ENCODE measurements at regions not wholly inside any gene's neighbourhood (a gene's known extent, or its start where the extent isn't known, plus 50 kb on each side); places are given as distances from the start of the nearest gene placed in this dataset.

DNA sequence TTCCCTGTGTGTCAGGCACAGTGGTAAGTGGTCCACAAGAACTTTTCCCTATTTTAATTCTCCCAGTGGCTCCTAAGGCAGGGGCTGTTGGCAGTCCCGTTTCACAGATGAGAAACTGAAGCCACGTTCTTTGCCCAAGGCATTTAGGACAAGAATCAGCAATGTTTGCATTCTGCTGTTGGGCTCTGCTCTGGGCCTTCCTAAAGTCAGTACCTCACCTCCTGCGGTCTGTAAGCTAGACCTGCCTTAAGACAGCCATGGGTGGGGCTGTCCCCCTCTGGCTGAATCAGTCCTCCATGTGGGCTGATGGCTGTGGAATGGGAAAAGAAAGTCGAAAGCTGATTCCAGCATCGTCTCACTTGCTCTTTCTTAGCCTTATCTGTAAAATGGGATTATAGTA is 304.8 kb downstream of the MAF start:
- no peak for DNase-seq

DNA sequence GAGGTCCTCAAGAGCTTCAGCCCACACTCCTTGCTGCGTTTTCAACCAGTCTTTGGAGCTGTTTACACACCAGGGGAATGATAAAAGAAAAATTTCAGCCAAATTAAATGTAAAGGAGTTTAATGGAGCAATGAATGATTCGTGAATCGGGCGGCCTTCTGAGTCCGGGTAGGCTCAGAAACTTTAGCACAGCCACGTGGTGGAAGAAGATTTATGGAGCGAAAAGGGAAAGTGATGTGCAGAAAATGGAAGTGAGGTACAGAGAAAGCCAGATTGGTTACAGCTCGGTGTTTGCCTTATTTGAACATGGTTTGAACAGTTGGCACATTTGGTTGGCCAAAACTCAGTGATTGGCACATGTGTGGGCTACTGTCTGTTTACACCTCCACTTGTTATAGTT is 305.4 kb downstream of the MAF start:
- DNase-seq, result no peak

DNA sequence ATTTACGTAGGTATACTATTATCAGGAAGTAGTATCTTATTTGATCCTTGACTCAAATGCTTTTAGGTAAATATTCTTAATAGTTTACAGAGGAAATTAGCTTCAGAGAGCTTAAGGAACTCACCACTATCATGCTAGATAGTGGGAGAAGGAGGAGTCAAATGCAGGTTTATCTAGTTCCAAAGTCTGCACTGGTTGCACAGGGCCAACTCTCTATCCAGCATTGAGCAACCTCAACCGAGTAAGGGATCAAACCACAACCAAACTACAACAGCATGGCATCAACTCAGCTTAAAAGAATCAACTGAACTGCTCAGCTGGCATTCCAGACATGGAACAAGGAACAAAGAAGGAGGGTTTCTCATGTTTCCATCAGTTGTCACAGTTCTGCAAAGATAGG is 306.0 kb downstream of the MAF start:
- no peak for DNase-seq

DNA sequence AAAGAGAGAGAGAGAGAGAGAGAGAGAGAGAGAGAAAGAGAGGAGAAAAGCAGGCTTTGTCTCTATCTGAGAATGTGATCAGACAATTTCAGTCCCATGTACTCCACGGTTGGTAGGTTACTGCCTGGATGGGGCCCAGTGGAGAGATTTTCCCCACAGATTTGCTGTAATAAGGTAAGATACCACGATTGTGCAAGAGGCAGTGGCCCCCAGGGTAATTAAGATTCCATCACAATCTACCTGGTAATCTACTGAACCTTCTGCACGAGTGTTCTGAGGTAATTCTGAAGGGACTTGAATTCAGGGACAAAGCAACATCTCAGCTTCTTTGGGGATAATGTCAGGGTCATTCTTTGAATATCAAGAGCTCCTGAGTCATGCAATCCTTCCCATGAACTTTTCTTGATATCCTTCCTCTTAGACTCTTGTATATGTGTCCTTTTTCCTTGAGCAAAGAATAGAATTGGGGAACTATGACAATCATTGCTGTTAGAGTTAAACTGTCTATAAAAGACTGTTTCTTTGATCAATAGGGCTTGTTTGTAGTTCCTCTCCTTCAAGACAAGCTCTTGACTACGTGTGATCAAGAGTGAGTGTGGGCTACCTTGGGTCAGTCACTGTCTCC is 306.6 kb downstream of the MAF start:
- DNase-seq, result no peak

DNA sequence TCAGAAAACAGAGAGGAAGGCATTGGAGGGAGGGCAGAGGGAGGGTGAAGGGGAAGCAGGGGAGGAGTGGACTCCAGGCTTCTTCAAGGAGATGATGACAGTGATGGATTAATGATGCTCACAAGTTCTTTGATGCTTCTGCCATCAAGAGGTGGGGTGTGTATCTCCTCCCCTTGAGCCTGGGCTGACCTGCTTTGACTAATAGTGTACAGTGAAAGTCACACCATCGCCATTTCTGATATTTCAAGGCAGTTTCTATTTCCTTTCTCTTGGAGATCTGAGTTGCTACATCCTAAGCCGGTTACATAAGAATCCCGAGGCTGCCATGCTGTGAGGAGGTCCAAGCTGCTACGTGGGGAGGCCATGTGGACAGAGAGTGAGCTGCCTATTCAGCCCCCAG is 312.5 kb downstream of the MAF start:
- DNase-seq, result no peak

DNA sequence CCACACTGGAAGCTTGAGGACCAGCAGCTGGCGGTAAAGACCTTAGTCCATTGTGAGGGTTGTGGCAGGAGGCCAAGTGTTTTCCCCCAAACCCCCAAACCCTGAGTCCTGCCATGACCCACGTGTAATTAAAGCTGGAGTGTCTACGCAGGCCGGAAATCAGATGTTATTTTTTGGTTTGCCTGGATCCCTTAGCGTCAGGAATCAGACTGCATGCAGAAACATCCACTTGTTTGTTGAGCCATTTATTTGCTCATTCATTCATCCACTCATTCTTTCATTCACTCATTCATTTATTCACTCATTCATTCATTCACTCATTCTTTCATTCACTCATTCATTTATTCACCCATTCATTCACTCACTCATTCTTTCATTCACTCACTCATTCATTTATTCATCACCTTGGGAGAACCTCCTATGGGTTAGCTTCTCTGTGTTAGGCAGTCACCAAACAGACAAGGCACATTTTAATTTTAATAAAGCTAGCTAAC is 313.1 kb downstream of the MAF start:
- DNase-seq, result peak; percentile 45

DNA sequence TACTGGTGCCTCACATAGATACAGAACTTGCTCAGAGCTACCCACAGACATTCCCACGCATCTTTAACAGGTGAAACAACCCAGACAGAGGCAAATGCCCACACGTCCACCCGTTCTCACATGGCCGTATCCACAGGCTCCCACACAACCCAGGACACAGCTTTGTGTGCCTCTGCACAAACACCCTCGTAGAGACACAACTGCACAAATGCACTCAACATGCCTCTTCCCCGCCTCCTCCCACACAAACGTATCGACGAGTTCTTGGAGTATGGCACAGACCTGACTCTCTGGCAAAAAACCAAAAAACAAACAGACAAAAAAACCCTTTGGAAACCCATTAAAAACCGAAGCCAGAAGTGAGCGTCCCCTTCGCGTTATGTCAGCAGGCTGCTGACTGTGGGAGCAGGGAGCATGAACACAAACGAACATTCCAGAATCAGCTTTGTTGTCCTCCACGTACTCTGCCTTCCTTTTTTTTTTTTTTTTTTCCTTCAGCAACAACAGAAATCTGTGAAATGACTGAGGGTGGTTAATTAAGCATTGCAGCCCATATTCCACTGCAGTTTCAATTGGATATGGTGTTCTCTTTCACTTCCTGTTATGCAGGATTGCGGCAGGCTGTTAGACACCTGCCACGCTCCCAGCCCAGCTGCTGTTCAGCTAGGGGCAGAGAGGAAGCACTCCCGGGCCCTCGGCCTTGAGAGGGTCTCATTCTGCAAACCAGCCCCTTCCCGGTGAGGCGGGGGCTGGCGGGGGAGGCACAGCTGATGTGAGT is 313.7 kb downstream of the MAF start:
- peak; percentile 53 for DNase-seq

DNA sequence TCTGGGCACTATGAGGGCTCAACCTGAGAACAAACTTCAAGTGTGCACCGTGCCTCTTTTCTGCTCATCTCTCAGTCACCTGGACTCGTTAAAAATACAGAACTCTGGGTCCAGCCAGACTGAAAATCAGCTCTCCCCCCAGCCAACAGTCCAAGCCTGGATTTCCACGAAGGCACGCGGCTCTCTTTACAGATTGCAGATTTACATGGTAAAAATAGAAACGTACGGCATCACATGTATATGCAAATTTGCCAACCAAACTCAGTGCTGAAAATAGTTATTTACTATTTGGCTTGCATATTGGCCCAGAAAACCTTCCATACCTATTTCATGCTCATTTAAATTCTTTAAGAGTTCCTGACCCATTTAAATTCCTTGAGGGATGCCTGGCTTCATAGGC is 315.8 kb downstream of the MAF start:
- peak; percentile 31 for DNase-seq

DNA sequence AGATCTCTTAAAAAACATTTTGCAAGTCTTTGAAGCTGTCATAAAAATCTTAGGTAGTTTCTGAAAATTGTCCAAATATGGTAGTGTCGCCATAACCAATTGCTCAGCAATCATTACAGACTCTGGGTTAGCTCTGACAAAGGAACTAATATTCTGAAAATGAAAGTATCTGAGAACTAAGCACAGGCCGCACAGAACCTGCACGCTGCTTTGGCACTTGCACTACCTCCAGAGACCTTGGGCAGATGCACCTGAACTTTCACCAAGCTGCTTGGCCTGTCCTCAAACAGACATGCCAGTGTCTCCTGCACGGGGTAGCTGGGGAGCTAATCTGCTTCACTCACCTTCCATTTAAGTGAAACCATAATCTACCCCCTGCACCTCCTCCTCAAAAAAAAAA is 317.0 kb downstream of the MAF start:
- DNase-seq, result no peak

DNA sequence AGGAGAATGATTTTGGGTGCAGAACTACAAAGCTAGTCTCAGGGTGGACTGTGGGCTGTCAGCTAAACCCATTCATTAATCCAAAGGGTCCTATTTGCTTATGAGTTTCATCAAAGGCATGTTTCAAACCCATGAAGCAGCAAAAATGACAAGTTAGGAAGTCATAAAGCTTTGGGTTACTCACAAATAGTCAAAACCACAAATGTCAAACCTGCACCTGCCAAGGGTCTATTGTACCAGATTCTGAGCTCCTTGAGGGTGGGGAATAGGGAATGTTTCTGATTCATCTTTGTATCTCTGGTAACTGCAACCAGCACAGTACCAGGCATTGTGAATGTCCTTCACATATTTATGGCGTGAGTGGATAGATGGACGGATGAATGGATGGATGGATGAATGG is 317.7 kb downstream of the MAF start:
- DNase-seq, result no peak

DNA sequence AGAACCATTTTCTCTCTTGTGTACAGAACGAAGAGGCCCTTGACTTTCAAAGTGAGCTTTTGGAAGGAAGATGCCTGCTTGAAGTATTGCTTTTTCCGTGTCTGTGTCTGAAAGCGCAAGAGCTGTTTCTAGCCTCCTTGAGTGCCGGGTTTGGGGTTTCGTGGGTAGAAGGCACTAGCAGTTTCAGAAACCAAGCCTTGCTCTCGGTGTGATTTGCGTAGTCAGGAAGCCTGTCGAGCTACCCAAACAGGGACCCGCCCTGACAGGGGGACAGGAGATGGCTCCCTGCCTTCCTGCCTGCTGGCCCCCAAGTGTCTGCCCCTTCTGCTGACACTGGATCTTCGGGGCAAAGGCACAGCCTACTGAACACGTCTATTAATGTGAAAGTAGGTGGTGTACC is 322.0 kb downstream of the MAF start:
- no peak for DNase-seq

DNA sequence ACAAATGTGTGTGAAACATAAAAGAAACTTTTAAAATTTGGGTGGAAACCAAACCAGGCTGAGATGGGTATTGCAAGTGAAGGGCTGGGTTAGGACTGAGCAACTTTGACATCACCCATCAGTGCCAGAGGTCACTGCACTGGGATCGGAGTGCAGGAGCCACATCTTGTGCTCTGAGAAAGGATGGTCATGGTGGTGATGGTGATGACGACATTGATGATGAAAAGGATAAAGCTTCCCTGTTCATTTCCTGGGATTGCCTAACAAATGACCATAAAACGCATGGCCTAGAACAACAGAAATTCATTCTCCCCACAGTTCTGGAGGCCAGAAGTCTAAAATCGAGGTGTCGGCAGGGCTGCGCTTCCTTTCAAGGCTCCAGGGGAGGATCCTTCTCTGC is 324.0 kb downstream of the MAF start:
- DNase-seq, result no peak

DNA sequence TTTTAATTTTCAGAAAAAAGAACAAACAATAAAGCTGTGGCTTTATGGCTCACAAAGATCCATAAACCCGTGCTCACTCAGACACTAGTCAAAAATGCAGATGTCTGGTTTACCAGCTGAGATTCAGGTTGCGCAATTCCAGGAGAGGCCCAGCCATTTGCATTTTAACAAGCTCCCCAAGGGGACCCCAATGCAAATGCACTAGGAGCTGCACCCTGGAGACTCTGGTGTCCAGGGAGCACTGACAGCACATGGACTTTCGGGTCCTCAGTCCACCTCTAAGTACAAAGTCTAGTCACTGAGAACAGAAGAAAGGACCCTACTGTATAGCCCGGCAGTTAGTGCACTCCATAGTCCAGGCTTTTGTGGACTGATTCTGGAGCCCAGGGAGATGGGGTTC is 326.3 kb downstream of the MAF start:
- no peak for DNase-seq

DNA sequence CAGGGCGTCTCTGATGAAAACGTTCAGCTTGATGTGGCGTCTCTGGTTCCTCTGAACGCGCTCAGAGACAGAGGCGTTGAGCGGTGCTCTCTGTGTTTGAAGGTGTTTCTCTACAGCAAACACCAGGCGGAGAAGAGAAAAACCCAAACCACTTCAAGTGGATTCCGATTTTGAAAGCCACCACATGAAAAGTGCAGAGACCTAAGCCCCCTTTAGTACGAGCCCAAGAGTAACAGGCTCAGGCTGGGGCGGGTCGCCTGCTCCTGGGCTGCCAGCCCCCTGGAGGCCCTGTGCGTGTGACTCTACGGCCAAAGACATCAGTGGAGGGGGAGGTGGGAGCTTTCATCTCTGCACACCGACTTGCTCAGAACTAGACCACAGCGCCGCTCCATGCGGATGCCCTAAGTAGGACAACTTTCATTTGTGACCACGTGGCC is 328.4 kb downstream of the MAF start:
- no peak for DNase-seq

DNA sequence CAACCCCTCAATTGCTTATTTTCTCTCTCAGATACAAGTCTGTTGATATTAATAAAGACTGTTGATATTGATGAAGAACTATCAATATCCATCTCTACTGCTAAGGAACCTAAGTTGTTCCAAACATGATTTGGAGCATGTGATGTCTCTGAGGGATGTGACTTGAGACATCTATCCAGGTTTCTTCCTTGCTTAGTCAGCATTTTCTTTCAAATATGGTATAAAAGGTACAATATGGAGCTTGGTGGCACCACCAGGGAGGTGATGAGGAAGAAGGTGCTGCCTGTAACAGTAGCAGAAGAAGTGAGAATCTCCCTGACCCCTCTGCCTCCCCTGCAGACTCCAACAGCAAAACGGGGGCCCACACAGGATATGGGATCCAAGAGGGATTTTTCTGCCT is 329.0 kb downstream of the MAF start:
- DNase-seq, result no peak

DNA sequence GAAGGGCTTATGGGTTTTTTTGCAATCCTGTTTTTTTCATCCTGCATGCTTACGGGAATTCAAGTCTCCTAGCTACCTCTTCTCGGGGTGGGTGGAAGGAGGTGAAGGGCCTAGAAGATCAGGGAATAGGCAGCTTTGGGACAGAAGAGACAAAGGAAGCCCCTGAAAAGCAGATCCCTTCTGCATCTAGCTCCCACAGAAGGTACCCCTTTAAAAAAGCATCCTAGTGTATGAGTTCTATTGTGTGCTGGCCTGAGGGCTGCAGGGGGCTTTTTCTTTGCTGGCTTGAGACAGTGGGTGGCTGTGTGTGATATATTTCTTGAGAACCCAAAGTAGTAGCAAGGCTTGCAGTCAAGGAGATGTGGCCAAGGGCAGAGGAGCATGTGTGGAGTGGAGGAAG is 330.5 kb downstream of the MAF start:
- no peak for DNase-seq

DNA sequence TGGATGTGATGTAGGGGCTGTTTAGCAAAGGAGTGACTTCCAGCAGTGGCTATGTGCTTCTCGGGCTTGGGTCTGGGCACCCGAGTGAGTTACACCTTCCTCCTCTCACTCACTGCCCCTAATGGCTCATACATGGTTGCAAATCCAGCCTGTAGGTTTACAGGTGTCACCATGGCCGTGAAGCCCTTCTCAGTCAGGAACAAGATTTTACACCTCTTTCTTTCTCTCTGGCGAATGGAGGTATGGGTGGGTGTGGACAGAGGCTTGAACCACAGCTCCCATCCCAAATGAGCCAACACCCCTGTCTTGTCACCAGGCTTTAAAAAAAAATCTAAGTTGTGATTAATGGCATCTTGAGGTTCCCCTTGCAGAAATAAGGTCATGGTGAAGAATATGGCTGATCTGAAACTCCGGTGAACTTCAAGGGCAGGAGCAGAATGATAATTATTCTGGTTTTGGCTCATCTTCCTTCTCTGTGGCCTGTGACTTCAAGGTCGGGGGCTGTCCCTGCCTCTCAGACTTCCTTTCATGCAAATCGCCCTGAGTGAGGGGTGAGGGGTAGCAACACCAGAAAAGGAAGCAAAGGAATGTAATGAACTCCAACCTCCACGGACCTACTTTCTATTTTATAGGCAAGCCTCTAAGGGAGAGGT is 331.2 kb downstream of the MAF start:
- no peak for DNase-seq

DNA sequence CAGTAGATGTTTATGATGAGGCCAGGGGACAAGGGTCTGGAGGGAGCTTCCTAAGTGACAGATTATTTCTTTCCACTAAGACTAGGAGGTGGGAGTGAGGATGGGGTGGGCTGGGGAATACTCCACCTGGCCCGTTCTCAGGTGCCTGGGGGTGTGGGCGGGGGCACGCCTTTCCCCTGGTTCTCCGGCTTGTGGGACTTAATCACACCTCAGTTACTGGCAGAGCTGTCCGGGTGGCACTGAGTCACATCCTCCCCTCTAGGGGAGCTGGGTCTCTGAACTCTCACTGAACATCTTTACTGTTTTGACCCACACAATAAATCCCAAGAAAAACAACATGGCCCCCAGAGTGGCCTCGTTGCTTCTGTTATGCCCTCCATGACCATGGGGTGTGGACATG is 332.8 kb downstream of the MAF start:
- no peak for DNase-seq

DNA sequence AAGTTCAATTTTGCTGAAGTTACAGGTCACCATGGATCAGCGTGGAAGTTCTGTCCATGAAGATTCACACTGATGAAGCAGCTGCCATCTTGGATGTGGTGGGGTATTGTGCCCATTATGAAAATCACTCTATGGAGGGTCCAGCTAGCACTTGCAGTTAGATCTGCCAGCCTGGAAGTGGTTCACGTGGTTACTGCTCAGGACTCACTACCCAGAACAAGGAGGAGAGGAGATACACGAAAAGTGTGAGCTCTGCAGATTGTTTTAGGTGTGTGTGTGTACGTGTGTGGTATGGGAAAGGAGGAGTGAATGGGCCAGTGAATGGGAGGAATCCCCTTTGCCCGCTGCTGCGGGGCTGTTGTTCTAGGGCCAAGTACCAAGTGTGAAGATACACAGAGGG is 333.4 kb downstream of the MAF start:
- DNase-seq, result no peak

DNA sequence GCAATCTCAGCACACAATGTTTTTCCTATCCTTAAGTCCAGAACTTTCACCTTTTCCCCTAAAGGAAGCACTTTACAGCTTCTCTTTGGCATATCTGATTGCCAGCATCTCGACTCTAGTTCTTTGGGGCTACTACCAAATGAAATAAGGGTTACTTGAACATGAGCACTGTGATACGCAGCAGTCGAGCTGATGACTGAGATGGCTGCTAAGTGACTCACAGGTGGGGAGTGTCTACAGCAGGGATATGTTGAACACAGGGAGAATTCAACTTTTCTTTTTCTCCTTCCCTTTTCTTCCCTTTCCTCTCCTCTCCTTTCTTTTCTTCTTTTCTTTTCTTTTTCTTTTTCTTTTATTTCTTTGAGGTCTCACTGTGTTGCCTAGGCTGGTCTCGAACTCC is 334.8 kb downstream of the MAF start:
- no peak for DNase-seq

DNA sequence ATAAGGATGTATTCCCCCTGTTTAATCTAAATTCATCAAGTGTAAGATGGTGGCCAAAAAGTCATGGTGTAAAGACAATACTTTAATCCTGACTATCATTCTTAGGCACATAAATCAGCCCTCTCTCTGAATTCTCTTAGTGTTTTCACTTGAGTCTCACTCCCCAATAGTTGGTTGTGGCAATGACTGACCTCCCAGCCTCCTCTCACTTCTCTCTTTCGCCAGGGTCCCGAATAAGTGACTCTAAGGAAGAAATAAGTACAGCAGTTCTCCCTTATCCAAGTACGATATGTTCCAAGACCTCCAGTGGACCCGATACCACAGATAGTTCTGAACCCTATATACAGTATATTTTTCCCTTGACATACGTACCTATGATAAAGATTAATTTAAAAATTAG is 335.3 kb downstream of the MAF start:
- no peak for DNase-seq

DNA sequence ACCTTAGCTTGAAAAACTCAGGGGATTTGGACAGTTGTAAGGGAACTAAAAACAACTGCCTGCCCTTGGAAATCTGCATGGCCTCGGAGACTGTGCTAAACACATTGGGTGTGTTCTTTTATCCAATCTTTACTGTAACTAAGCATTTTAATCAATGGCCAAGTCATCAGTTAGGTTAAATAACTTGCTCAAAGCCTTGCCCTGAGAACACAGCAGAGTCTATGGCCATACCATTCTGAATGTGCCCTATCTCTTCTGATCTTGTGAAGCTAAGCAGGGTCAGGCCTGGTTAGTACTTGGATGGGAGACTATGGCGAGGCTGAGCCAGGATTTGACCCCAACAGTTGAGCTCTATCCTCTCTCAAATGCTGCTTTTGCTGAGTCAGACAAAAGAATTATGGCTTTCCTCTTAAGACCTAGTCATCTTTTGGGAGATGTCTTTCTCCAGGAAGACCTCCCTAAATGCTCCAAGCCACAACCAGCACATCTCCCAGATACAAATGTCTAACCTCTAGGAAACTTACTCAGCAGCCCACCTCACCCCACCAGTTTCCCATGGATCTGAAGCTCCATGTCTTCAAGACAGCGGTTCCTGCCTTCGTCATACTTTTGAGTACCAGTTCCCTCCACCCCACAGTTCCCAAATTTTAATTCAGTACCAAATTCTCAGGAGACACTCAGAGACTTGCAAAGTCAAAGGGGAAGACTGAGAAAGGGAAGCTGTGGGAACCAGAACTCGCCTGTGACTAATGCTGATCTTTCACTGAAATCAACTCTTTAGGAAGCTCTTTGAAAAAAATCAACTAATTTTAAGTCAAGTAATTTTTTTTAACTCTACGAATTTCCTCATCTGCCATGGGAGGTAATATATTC is 336.1 kb downstream of the MAF start:
- DNase-seq, result no peak

DNA sequence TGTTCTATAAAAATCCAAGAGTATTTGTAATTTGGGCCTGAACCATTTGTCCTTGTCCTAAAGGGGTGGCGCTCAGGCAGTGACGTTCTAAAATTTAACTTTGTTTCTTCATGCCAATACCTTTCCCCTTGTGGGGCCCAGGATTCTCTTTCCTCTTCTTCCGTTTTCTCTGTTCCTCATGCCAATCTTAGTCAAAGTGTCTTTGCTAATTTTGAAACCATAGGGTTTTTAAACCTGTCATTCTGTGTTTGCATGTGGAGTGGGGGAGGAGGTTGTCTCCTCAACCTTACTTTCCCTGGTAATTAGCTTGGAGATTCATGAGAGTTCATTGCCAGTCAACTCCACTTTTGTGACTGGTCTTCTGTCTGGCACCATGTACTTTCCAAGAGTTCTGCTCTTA is 337.1 kb downstream of the MAF start:
- no peak for DNase-seq
